HG02981 (cell line): ENCODE measurements at regions not wholly inside any gene's neighbourhood (a gene's known extent, or its start where the extent isn't known, plus 50 kb on each side); places are given as distances from the start of the nearest gene placed in this dataset.
"Not testable (repeated sequence)": the region's sequence is repeated elsewhere in the genome, so short reads cannot be mapped to it uniquely, and the experiment has no call there.

Experiments
- ATAC-seq: cut with Tn5 transposase; IDR thresholded peaks from one replicate; pipeline ENCODE4 v1.9.1; 2021; ENCODE audit warnings: mild to moderate bottlenecking, moderate library complexity; ENCODE audit not compliant: unreplicated experiment

DNA sequence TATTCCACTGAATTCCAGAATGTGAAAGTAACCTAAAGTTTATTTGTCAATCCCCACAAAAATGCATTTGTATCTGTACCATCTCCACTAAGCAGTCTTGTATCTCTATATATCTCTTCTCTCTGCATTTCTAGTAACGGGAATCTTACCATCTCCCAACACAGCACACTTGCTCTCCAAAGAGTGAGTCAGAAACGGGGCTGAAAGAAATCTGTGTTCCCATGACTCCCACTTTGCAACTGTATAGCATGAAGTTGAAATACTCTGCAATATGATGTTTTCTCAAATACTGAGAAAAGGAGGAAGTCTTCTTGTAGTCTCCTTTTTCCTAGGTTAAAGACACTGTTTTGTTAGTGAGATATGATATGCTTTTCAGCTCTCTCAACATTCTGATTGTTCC, 848.8 kb upstream of the ACO1 start:
- ATAC-seq, result no peak

DNA sequence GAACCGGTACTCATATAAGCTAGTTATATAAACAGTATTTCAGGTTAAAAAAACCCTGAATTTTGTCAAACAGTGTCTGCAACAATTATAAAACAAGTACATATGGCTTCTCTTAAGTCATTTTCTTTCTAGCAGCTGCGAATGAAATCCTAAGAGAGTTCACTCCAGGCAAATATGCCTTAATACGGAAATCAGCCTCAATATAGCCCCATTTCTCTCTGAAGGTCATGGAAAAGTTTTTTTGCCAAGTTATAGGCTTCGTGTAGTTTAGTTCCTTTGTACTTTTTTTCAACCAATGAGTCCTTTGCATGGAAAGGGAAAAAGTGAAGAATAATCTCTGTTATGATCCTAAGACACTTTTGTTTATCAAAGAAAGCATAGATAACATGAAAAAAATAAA, 848.0 kb upstream of the ACO1 start:
- ATAC-seq, result no peak

DNA sequence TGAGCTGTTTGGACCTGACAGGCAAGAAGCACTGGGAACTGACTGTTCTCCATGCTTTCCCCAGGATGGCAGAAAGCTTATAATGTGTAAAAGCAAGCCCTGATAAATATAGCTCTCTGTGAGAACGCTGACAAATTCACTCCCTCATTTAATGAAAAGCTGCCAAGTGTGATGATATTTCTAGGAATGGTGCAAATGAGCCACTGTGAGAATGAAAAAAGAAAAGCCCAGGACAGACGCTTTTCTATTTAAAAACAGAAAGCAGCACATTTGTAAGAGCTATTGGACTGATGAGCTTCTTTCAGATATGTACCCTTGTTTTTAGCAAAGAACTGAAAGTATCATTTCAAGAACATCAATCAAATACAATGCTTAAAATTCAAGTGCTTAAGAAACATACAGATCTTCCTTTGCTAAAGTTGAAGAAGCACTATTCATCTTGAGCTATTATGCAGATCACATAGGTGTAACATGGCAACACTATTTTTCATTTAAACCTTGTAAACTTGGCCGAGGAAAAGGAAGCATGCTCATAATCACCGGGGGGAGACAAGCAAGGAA, 842.6 kb upstream of the ACO1 start:
- ATAC-seq, result no peak

DNA sequence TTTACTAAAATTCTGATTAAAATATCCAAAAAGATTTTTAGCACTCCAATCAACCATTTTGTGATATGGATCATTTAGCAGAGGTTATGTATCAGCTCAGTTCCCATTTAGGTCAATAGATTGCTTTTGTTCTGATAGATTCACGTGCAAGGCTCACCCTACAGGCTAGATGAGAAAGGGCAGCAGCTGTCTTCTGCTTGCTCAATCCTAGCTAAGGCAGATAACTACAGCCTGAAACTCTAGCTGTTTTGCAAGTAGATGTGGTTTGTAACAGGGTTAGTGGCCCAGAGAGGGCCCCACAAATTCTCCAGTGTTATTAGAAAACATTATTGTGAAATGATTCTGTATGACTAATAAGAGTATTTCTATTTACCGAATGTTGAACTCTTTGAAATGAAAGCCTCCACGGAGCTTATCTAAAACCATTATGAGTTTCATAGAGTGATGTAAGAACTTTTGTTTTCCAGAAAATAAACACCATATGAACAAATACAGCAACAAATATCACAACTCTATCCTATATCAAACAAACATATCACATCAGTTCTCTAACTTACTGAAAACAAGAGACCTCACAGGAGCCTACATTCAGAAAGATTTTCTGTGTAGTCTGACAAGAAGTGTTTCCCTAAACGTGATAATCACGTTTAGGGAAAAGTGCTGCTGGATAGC, 841.9 kb upstream of the ACO1 start:
- ATAC-seq, result peak; percentile 100

DNA sequence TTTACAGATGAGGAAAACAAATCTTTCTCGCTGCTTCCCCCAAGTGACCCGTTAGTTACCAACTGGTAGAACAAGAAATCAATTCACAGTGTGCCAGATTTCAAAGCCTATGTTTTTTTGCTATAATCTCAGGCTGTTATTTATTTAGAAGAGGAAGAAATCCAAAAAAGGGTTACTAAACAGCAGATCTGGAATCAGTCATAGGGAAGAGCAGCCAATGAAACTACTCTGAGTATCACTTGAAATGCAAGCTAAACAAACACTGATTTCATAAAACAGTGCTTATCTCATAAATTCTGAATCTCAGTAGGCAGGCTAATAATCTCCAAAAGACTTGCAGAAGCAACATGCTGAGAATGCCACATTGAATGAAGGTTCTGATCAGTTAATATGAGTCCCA, 829.5 kb upstream of the ACO1 start:
- no peak for ATAC-seq

DNA sequence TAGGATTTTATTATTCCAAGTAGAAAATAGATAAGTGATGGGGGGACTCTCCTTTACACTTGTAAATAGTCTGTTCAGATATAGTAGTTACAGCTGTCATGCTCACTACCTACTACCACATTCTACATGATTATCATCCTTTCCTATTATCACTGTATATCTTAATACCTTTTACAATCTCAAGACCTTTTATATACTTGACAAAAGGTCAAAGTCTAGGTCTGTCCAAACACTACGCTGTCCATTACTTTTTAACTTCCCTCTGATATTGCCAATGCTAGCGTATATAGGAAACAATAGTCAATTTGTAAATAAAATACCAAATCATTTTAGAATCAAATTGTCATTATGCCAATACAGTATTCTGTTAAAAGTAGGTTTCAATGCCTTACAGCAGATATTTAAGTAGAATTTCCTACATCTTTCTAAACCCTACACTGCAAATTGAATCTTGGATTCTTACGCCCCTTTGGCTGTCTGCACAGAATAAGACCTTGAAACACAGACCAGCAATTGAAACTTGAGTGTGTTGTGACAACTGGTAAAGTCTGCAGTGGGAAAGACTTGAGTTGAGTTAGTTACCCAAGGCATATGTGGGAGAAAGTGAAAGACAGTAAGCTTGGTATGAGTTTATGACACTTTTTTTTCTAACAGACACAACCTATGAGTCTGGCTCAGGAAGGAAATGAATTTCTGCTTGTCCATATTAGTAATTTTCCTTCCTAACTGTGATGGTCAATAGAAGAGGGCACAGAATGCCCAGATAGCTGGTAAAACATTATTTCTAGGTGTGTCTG, 827.6 kb upstream of the ACO1 start:
- no peak for ATAC-seq

DNA sequence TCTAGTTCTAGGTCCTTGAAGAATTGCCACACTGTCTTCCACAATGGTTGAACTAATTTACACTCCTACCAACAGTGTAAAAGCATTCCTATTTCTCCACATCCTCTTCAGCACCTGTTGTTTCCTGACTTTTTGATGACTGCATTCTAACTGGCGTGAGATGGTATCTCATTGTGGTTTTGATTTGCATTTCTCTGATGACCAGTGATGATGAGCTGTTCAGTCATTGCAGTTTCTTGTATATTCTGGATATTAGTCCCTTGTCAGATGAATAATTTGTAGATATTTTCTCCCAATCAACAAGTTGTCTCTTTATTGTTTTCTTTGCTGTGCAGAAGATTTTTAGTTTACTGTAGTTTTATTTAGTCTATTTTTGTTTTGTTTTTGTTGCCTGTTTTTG, 812.3 kb upstream of the ACO1 start:
- not testable (repeated sequence) for ATAC-seq

DNA sequence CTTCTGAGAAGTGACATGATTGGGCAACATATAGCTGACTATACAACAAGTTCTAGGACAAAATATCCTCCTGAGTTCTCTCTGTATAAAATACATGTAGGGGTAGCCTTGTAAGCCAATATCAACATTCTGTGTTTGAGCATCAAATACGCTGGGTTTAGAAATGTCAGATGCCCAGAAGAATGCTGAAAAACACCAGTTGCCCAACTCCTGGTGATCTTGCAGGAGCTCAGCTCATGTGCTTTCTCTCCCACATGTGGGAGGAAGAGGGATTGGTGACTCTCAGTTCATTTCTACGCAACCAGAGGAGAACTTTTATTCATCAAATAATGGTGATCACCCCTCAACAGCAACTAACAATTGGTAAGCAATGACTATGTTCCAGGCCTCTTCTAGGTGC, 810.9 kb upstream of the ACO1 start:
- no peak for ATAC-seq

DNA sequence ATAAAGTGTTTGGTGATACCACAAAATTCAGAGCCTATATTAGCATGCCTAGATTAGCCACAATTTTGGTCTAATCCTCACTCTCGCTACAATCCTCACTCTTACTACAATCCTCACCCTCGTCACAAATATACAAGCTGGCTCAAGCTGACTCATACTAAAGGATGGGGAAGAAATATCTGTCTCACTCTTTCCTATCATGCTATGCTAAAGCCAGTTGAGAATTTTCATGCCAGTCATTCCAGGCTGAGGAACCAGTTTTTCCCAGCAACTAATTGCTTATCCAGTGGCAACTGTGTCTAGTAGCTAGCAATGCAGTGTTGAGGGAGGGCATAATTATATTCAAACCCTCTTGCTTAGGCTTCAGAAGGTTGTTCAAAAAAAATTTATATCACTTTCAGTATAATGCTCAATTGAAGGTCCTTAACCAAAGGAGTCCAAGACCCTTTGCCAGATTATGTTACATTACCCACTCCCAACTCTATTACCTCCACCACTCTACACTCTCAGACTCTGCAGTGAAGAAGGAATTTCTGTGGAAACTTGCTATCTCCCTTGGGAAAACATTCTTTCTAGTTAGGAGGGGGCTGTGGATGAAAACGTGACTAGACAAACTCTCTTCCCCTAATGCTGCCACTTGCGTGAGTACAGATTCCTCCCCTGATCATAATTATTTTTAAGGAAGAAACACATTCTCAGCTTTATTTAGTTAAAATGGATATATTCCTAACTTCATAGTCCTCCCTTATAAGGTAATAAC, 810.3 kb upstream of the ACO1 start:
- ATAC-seq, result no peak

DNA sequence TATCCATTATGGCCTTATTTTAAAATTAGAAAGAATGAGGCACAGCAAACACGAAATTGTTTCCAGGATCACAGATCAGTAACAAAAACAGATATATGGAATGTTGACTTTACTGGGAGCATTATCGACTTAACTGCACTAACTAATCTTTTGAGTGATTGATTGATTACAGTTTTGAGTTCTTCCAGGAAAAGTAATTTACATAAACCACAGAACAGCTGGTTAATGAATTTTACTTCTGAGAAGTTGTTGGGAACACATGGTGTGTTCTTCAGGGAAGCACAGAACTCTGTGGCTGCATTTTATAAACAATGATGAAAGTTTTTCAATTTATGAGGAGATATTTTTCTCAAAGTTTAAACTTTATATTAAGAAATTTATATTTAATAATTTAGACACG, 802.4 kb upstream of the ACO1 start:
- no peak for ATAC-seq

DNA sequence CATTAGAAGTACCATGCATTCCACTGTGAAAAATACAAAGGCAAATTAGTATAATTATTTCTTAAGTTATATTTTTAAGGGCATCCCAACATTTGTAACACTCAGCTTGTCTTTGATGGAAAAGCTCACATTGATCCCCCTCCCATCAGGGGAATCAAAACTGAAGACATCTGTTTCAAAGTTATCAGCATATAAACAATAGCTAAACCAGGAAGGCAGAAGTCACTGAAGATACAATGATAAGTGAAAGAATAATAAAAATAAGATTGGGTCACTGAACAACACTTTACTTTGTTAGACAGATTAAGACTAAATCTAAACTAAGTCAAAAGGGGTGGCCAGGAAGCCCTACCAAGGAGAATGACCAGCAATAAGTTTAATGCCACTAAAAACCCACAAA, 801.9 kb upstream of the ACO1 start:
- no peak for ATAC-seq

DNA sequence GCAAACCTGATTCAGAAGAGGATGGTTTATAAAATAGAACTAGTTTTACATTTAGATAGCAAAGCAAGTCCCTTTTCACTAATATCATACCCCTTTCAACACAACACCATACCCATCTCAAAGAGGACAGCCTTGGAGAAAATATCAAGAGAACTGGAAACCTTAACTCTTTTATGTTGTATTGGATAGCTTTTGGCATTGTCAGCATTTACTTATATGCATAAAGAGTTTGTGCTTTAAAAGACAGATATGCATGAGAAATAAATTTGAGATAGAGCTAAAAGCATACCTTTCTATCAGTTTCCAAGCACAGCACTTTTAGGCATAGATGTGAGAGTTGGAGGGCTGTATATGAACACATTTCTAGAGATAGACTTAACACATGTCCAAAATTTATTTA, 799.3 kb upstream of the ACO1 start:
- no peak for ATAC-seq

DNA sequence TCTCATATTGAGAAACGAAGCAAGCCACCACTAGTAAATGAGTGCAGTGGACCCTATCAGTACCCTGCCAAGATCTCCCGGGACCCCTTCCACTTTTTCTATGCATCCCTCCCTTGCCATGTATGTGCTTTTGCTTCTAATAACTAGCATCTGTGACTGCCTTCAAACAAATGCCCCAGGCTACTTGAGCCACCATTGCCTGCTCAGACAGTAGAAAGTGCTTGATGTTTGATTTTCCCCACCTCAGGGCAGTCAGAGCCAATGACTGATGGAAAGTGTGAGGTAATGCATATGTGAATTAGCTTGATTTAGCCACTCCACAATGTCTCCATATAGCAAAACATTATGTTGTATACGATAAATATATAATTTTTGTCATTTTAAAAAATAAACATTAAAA, 797.3 kb upstream of the ACO1 start:
- ATAC-seq, result no peak

DNA sequence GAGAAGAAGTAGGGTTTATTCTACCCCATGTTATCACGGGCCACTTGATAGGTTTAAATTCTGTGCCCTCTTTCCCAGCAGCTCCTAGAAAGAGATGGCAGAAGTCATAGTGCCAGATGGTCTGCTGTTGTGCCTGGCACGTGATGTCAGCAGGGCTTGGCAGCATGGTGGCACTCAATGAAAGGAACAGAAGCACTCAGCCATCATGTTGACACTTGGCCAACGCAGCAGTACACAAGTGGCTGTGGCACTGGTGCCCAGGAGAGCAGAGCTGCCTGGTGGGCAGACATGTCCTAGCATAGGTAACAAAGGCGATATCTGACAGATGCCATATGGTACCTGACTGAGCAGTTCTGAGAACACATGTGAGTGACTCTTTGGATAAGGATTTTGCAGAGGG, 796.4 kb upstream of the ACO1 start:
- ATAC-seq, result no peak

DNA sequence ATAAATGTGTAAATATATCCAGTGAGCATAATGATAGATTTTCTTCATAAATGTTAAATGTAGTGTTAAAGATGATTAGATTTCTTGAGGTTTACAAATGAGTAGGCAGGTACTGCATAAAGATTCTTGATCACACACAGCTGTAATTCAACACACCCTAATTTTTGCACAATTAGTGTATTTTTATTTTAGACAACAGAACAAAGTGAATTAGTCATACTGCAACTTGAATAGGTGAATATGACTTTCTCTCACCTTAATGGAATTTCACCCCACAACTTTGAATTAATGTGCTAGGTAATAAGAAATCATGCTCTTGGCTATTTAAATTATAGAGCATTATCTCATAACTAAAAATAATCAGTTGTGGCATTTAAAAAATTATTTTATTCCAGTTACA, 795.7 kb upstream of the ACO1 start:
- no peak for ATAC-seq

DNA sequence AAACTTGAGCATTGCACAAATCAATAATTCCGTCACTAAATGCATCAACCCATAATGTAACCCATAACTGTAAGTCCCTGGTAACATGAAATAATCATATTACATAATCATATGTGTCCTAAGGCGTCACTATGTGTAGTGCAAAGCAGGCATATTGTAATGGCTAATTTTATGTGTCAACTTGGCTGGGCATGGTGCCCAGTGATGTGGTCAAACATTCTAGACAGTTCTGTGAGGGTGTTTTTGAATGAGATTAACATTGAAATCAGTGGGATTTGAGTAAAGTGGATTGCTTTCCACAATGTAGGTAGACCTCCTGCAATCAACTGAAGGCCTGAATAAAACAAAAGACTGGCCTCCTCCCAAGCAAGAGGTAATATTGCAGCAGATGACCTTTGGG, 794.4 kb upstream of the ACO1 start:
- ATAC-seq, result no peak

DNA sequence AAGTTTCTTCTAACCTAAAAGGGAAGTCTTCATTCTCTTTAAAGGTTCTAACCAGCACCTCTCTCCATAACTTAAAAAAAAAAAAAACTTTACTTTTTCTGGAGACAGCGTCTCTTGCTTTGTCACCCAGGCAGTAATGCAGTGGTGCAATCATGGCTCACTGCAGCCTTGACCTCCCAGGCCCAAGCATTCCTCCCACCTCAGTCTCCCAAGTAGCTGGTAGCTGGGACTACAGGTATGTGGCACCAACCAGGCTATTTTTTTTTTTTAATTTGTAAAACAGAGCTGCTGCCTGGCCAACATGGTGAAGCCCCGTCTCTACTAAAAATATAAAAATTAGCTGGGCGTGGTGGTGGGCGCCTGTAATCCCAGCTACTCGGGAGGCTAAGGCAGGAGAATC, 787.4 kb upstream of the ACO1 start:
- ATAC-seq, result not testable (repeated sequence)

DNA sequence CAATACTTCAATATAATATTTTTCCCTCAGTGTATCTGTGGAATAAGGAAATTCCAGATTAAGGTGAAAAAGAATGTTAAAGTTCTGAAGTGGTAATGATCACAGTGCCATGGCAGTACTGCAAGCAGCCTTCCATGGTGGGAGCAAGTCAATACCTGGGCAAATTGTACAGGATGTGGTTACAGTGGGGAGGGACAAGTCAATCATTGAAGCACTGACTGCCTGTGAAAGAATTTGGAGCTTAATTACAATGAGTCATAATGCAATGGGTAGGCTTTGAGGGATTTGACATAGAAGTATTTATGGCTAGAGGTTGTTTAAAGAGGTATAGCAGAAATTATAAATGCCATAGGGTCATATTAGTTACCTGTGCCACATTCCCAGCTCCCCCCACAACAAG, 786.5 kb upstream of the ACO1 start:
- ATAC-seq, result peak; percentile 93

DNA sequence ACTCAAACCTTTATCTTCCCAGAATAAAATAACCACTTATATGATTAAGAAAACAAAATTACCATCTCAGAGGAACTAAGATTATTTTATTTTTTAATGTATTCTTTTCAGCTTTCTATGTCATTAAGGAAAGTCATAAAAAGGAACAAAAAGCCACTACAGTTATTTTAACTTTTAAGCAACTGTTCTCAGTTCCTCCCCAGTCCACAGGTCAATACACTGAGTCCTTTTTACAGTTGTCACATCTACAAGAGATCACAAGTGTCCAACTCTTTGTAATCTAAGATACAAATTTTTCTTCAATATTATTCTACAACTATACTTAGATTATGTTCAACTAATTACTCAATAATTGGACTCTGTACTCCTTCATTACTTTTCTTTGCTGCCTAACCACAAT, 782.8 kb upstream of the ACO1 start:
- ATAC-seq, result no peak

DNA sequence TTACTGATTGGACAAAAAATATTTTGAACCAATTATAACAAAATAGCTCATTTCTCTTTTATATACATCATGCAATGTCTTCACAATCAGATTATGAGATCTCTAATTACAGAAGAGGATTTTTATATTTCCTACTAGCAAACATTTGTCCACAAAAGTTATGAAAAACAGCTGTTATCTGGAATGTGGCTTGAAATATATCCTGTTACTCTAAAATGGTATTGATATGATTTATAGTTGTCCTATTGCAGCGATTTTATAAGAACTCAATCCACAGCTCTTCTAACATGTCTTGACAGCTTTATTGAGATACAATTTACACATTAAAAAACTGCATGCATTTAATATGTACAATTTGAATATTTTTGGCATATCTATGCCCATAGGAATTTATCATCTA, 779.9 kb upstream of the ACO1 start:
- no peak for ATAC-seq

DNA sequence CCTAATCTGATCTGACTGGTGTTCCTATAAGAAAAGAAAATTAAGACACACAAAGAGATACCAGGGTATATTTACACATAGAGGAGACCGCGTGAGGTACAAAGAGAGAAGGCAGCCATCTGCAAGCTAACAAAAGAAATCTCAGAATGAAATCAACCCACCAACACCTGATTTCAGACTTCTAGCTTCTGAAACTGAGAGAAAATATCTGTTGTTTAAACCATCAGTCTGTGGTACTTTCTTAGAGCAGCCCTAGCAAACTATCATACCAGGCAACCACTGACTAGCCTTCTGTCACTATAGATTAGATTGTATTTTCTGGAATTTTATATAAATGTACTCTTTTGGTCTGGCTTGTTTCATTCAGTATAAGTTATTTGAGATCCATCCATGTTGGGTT, 779.3 kb upstream of the ACO1 start:
- no peak for ATAC-seq

DNA sequence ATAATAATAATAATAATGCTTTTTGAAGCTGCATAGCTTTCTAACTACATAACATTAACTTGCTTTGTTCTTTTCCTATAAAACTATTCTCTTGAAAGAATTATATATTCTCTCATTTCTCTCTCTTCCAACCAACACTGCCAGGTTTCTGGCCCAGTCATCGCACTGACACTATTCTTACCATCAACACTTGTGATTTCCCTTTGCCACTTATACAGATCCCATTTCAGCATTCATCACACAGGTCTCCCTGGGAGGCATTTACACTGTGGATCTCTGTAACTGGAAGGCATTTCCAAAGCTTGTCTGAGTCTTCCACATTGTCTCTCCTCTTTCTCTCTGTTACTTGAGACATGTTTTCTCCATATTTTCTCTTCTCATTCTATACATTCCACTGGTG, 777.8 kb upstream of the ACO1 start:
- no peak for ATAC-seq
